Kidney epithelial cell (primary cell): ENCODE measurements at regions not wholly inside any gene's neighbourhood (a gene's known extent, or its start where the extent isn't known, plus 50 kb on each side); places are given as distances from the start of the nearest gene placed in this dataset.

Experiments used
- DNase-seq: peaks from one replicate; pipeline ENCODE4 v3.0.0-alpha.2; 2010; ENCODE audit warnings: low read depth
- H3K27me3 ChIP-seq: 2 replicates; pipeline ENCODE4 v1.6.0; 2011; ENCODE audit warnings: low read length; ENCODE audit not compliant: control insufficient read depth, insufficient read depth
- H3K36me3 ChIP-seq: 2 replicates; pipeline ENCODE4 v1.5.1; 2011; ENCODE audit warnings: low read length; ENCODE audit not compliant: control insufficient read depth, insufficient read depth
- H3K4me3 ChIP-seq: 2 replicates; pipeline ENCODE4 v1.5.1; 2011; ENCODE audit warnings: low read depth, mild to moderate bottlenecking, control low read depth, low read length
- TF ChIP-seq, protein P1 (sequence below): IDR thresholded peaks from 2 replicates; pipeline ENCODE4 v1.5.1; 2011; ENCODE audit warnings: mild to moderate bottlenecking, moderate library complexity, low read length, control low read depth, inconsistent platforms; ENCODE audit not compliant: insufficient read depth, poor library complexity, severe bottlenecking

DNA sequence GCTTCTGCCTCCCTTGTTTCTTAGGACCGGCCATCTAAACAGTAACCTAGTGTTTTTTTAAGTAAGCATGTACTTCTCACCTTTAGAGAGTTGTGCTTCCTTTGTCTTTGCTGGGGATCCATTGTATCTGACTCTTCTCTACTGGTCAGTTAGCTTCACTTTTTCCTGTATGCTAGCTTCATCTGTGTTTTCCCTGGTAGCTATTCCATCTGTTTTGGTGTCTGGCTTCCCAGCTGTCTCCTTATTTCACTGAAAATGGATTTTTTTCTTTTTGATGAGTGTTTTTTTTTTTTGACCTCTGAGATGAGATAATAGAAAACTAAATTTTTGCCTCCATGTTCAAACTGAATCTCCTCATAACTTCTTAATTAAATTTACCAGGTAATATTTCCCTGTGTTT is 637.0 kb upstream of the SLC10A2 start:
- no peak for DNase-seq
- TF ChIP-seq, protein P1, sequence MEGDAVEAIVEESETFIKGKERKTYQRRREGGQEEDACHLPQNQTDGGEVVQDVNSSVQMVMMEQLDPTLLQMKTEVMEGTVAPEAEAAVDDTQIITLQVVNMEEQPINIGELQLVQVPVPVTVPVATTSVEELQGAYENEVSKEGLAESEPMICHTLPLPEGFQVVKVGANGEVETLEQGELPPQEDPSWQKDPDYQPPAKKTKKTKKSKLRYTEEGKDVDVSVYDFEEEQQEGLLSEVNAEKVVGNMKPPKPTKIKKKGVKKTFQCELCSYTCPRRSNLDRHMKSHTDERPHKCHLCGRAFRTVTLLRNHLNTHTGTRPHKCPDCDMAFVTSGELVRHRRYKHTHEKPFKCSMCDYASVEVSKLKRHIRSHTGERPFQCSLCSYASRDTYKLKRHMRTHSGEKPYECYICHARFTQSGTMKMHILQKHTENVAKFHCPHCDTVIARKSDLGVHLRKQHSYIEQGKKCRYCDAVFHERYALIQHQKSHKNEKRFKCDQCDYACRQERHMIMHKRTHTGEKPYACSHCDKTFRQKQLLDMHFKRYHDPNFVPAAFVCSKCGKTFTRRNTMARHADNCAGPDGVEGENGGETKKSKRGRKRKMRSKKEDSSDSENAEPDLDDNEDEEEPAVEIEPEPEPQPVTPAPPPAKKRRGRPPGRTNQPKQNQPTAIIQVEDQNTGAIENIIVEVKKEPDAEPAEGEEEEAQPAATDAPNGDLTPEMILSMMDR: no peak
- Histone ChIP-seq H3K36me3 (no peaks in the 10 kb centered on the region), H3K4me3 (no peak overlapping the region), H3K27me3 (no peaks in the 10 kb centered on the region)

DNA sequence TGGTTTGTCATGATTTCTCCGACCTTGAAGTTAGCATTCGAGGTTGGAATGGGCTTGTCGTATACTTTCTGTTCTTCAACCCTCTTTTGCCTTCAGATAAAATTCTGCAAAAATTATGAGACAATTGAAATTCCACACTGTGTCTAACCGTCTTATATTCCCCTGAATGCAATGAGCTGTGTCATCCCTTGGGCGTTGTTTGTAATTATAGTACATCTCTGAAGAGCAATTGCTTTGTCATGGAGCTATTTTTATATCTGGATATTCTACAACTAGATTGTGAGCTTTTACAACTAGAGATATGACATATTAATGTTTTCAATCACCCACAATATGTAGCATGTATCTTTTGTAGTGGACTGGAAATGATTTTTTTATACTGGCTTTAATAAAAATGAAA is 631.8 kb upstream of the SLC10A2 start:
- Histone ChIP-seq H3K27me3 (no peaks in the 10 kb centered on the region), H3K36me3 (no peaks in the 10 kb centered on the region), H3K4me3 (no peak overlapping the region)
- TF ChIP-seq, protein P1: no peak
- no peak for DNase-seq

DNA sequence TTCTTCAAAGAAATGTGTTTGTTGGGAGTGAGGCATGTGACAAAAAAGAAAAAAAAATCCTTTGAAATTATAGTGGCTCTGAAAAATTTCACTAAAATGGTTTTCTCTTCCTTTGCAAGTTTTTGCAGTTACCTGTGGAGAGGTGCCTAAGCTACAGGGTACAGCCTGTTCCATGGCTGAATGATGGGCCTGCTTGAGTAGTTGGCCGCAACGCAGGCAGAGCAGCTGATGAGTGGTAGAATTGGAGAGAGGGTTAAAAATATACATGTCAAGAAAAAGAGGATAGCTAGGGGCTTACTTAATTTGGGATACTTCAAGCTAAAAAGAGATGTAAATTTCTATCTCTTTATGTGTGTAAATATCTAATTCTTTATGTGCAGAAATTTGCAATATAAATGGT is 629.1 kb upstream of the SLC10A2 start:
- no peaks in the 10 kb centered on the region for H3K27me3 ChIP-seq
- TF ChIP-seq, protein P1: no peak
- no peaks in the 10 kb centered on the region for H3K36me3 ChIP-seq
- no peak for DNase-seq
- no peak overlapping the region for H3K4me3 ChIP-seq

DNA sequence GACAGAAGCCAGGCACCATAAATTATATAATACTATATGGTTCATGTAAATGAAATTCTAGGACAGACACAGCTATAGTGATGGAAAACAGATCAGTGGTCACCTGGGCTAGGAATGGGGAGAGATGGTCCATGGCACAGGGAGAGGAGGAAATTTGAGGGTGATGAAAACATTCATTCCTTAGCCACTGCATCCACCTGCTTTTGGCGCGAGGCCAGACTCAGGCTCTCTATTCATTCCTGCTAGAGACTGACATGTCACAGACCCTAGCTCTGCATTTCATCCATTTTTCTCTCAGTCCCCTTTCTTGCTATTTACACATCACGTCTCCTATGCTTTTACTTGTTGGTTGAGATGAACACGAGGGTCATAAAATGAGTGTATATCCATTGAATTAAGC is 628.3 kb upstream of the SLC10A2 start:
- TF ChIP-seq, protein P1: no peak
- H3K27me3 ChIP-seq: no peaks in the 10 kb centered on the region
- no peak for DNase-seq
- H3K36me3 ChIP-seq: no peaks in the 10 kb centered on the region
- H3K4me3 ChIP-seq: no peak overlapping the region

DNA sequence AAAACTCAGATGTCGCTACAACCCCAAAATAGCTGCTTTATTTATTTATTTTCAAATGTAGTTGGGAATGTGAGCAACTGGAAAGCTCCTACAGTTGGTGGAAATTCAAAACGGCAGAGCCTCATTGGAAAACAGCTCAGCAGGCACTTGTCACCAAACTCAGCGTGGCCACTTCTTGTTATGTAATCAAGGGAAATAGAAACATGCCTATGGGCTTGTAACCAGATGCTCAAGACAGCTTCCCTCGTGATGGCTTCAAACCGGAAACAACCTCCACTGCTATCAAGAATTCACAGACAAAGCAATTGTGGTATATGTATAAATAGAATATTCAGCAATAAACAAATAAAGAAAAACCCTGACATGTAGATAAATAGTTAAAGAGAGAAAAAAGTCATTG is 627.8 kb upstream of the SLC10A2 start:
- no peak for DNase-seq
- H3K4me3 ChIP-seq: no peak overlapping the region
- H3K36me3 ChIP-seq: no peaks in the 10 kb centered on the region
- TF ChIP-seq, protein P1: no peak
- no peaks in the 10 kb centered on the region for H3K27me3 ChIP-seq

DNA sequence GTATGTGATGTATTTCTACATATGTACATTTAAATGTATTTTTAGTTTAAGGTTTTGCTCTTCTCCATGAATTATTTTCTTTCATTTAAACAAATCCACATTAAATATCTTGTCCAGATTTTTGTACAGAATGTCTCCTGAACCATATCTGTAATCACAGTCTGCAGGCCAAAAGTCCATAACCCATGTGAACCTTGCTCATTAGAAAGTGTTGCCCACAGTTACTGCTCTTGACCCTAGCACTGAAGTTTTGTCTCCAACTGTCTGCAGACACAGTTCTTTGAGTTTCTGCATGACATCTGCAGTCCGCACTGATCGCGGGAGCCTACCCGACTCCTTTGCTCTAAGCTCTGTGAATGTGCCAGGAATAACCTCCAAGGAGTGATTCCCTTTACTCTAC is 626.2 kb upstream of the SLC10A2 start:
- TF ChIP-seq, protein P1: no peak
- H3K4me3 ChIP-seq: no peak overlapping the region
- no peak for DNase-seq
- no peaks in the 10 kb centered on the region for H3K36me3 ChIP-seq
- H3K27me3 ChIP-seq: no peaks in the 10 kb centered on the region
